ENCODE measurements at regions not wholly inside any gene's neighbourhood (a gene's known extent, or its start where the extent isn't known, plus 50 kb on each side); places are given as distances from the start of the nearest gene placed in this dataset.

DNA sequence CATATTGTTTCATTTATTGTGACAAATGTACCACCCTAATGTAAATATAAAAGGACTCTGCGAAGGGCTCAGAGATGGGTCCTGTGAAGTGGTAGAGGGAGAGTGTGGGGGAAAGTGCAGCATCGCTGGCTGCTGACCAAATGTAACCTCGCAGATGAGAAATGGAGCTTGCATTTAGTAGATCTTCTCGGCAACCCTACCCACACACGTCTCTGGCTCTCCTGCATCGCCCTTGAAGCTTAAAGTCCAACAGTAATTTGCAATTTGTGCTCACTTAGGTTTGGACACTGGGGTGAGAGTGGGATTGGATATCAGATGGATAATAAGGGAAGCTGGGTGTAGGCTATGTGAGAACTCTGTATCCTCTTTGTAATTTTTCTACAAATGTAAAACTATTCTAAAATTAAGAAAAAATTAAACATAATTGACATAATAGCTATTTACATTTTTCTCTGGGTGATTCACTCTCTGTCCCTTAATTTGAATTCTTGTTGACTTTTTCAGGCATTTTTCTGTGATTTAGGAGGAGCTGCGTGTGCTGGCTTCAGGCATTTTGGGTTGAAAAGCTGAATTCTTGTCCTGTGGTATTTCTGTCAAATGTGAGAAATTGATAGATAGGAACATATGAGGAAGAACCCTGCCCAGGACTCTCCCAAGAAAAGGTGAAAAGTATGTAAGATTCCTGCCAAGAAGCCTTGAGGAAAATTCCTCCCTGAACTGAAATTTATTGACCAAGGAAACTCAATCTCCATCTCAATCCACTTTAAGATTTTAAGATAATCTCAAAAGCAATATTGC lies 524.7 kb upstream of the MCTP2 start:
- DNase-seq: peak; percentile 71

DNA sequence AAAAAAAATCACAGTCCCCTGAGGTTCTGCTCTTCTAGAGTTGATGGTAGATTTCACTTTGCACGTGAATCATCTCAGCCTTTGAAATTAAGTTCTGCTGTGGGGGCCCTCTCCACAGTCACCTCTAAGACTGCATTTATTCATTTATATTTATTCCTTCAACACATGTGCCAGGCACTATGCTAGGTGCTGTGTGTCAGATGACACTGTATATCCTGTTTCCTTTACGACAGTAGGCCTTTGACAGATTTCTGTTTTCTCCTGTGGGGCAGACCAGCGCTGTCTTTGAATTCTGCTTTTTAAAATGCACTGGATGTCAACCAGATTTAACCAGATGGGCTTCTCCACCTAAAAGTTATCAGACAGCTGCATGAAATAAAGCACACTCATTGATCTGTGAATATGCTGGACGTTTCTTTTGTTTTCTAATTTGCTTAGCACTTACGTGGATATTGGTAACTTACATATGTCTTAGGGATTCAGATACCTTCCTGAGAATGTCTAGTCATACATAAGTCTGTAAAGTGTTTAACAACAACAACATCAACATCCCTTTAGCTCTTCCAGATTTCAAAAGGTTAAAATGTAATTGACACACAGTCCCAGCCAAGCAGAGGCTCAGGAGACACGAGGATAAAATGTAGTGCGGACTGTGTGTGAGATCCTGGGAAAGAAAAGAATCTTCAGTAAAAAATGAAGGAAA lies 525.5 kb upstream of the MCTP2 start:
- no peak for DNase-seq

DNA sequence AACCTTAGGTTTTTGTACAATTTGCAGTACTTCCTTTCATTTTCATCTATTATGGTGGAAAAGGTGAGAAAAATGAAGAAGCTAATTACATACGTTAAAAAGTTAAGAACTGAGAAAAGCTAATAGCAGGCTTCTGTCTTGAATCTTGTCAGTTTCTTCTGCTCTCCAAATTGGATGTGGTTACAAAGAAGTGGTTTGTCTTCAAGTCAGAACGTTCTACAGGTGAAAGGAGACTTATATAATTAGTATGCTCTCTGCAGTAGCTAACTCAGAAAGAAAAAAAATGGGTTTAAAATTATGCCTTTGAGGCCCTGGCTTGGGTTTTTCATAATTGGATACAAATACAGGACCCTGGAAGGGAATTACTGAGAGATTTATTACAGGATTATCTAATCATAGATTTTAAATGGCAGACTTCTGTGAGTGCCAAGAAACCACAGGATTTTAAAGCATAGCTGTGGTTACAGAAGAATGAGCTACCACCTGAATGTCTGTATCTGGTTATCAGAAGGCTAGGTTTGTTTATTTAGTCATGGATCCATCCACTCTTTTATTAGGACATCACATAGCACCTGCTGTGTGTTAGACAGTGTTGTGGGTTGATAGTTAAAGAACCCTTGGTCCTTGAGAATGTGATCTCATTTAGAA lies 528.1 kb upstream of the MCTP2 start:
- DNase-seq: peak; percentile 72

DNA sequence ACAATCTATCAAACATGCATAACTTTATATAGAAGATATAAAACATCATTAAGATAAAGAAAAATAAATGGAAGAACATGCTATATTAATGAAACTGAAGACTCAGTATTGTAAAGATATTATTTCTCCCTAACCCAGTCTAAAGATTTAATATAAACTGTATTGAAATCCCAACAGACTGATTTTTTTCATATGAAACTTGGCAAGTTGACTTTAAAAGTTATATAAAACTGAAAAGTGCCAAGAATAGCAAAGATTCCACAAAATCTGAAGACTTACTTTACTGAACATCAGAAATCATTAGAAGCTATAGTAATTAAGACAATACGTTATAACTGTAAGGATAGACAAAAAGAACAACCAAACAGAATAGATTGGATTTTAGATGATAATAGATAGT lies 531.3 kb upstream of the MCTP2 start:
- no peak for DNase-seq

DNA sequence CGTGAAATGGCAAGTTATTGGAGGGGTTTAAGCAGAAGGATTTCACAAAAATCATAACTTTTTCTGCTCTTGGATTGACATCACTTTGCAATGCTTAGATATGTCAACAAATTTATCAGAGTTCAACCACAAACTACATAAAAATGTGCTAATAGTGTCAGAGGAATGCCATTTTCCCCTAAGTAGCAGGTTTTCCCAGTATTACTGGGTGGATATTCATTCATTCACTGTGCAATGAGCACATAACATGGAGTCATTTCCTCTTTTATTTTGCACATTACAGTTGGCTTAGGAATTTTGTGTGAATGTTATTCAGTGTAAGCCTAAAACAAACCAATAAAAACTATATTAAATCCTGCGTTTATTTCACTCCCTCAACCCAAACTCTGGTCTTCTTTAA lies 537.3 kb upstream of the MCTP2 start:
- DNase-seq: peak; percentile 49

DNA sequence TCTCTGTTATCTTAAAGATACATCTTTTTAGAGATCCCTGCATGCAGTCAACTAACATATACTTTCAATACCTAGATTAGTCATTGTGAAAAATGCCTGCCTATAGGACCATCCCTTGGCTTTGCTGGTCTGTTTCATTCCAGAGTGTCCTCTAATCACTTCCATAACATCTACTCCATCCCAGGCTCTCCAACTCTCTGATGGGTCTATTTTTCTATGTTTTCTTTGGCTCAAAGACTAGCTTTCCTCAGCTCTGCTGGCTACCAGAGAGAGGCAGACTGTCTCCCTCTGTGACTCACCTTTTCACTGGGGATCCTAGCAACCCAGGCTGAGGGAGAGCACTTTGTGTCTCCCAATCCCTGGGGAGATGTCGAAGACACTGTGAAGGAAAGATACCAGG lies 547.7 kb upstream of the MCTP2 start:
- DNase-seq: peak; percentile 20

DNA sequence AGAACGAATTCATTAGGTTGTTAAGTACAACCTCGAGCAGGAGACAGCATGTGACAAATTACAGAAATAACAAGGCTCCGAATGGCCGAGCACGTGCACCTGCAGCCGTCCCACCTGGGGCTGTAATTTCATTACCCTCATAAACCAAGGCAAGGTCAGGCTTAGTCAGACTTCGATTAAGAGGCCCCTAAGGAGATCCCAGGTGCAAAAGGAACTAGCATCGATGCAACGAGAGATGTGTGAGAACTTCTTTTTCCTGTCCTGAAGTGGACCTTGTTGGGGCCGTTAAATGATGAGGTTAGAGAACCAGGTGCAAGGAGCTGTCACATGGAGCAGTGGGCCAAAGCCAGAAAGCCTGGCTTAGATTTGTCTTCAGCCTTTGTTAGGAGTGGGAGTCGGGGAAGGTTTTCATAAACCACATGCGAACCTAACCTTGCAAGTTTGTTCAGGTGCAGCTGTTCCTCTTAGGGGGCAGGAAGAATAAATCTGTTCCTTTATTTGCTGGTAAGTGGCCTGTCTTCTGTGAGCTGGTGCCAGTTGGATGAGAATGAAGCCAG lies 559.9 kb upstream of the MCTP2 start:
- no peak for DNase-seq

DNA sequence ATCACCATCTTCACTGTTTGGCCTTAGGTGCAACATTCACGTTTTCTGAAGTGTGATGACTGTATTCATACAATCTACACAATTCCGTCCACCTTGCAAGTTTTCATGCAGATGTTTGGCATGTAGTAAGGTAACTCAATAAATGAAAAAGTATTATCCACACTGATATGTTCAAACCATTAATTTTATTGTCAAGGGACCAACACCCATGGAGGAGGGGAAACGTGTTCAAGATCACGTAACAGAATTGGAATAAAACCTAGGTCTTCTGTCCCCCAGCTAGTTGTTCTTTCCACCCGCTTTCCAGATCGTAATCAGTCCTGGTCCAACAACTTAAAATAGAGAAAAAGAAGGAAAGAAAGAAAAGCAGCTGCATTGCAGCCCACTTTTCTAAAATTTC lies 560.4 kb upstream of the MCTP2 start:
- DNase-seq: no peak

DNA sequence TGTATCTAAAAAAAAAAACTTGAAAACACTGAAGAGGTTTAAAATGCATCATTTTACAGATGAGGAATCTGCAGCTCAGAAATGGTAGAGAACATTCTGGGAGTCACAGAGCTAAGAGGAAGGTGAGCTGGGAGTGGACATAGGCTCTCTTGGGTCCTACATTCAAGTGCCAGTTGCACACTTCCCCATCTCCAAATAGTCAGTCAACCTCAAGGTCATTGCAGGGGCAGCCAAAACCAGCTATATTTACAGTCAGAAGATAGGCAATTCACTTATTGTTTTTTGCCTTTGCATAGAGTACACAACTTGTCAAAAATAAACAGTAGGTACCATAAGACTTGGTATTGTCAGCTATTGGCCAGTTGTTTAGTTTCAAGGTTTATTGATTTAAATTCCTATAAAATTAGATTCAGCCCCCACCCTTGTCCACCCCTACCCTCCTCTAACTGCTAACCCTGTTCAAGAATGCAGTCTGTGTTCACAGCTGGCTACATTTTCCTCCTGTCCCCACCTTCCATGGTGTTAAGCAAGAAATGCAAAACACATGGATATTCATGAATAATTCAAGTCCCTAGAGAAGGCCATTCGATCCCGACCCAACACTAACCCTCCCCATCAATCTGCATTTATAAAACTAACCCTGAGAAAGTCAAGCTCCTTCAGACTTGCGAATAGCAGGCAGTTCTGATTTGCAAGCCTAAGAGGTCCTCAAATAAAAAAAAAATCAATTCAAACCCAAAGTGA lies 567.0 kb upstream of the MCTP2 start:
- no peak for DNase-seq

DNA sequence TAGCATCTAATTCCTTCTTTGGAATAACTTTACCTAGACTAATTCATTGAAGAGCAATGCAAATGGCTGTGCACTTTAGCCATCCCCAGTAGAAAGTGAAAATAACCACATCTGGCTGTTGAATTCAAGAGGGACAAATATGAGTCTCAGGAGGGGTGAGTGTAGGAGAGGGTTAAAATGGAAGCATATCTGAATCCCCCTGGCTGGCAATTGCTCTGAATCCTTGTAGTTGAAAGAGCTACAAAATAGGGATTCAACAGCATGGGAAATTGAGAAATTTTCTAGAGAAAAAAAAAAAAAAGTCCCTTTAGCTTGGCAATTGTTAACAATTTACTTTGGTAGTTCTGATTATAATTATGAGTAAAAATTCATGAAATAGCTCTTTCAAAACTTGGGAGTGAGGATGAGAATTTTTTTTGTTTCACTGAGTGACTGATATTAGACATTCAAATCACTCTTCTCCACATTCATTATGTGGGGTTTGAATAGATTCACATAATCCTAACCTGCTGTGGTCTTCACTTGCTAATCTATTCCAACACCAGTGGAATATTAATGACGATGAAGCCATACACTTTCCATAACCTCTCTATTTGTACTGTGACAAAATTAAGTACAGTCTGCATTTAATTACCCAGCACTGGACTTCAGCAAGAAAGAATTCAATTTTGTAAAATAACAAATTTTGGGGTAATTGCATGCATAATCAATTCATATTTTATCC lies 569.0 kb upstream of the MCTP2 start:
- no peak for DNase-seq

DNA sequence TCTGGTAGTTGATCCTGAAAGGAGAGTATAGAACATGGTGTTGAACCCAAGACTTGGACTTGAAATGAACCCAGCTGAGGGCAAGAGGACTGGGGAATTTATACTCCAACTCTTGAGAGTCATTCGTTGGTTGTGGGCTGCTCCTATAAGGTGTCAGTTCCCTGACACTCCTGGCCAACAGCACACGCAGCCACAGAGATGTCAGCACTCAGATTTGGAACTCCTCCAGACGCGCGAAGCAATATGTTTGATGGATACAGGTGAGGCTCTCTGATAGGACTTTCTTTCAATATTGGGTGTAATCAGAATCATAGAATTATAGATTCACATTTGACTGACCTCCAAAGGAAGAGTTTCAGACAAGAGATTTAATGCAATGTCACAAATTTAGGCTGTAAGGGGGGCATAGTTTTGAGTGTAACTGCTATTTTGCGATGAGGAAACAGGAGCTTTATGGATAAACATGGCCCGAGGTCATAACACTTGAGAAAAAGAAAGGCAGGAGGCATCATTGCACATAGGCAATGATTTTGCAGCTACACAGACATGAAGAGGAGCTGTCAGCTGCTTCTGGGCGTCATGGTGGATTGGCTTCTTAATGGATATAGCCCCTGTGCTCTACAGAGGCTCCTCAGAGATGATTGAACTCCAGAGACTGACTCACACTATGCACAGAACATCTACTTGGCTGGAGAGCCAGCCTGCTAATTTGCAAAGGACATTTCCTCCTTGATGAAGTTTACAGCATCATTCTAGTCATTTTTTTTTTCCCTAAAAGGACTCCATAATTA lies 569.2 kb upstream of the RGMA start:
- no peak for DNase-seq

DNA sequence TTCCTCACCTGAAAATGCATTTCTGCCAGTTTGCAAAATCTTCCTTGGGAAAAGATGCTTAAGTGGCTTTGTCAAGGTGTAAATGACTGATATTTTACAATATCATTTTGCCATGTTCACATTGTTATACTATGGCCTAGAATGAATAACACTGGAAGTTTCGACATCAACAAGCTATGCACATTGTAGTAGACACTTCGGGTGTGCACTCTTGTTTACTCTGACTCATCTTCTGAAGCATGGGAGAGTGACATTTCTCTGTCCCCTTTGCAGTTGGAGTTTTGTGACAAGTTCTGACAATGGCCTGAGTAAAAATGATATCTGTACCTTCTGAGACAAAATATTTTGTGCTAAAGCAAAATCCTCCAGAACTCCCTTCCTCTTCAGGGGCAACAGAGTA lies 567.0 kb upstream of the RGMA start:
- no peak for DNase-seq

DNA sequence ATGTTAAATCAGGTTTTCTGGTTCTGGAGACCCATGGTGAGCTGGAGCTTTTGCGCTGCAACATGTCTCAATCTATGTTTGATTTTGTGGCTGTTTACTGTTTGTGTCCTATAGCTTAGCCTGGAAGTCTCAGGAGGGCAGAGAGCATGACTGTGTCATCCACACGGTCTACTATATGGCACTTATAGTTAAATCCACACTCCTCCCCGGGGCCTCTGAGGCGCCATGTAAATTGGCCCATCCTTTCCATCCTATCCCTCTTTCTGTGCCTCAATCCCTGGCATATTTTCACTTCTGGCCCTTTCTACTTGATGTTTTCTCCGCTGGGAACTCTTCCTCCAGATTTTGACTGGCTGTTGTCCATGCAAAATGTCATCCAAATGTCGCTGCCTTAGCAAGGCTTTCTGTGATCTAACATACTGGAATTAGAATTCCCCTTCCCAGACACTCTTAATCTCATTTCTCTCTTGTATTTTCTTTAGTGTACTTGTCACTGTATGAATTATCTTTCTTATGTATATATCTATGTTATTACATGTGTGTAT lies 560.8 kb upstream of the RGMA start:
- DNase-seq: no peak

DNA sequence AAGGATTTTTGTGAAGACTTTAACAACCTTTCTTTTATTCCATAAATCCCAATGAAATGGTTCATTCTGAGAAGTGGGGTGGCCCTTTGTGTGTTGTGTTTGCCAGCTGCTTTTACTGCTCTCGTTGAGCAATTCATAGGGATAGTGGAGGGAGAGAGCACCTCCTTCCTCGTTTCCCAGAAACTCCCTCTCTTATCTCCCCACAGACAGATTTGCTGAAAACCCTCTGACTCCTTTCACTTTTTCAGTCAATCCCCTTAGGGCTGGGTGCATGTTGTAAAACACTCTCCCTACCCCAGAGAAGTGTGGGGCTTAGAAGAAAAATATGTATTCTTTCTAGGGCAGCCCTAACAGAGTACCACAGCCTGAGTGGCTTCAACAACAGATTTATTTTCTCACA lies 557.2 kb upstream of the RGMA start:
- DNase-seq: no peak

DNA sequence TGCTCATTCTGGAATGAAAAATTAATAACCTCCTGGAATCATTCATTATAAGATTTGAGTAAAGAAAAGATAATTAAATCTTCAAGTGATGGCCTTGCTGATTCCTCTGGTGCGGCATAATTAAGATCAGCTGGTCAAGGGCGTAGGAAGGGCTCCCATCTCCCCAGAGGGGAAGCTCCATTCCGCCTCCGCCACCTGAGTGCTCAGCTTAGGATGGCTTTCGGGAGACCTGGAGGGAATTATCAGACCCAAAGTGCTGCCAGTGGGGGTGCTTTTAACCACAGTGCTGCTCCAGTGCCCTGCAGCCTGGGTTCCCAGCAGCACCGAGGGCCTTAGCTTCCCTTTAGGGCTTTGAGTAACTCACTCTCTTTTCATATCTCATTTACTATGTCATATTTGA lies 556.6 kb upstream of the RGMA start:
- no peak for DNase-seq

DNA sequence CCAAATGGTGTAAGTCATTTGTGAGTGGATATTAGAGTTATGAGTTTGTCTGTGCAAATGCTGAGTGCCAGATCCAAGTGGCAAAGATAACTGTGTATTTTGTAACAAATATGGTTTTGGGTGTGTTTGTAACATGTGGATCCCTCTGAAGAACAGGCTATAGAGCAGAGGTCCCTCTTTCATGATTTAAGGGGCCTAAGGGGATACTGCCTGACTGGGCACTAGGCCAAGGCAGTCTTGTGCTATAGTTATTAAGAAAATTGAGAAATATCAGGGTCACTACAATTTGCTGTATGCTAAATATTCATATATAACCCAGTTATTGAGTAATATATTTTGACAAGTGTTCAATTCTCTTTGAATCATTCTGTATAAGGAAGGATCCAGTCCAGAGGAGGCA lies 555.6 kb upstream of the RGMA start:
- no peak for DNase-seq

DNA sequence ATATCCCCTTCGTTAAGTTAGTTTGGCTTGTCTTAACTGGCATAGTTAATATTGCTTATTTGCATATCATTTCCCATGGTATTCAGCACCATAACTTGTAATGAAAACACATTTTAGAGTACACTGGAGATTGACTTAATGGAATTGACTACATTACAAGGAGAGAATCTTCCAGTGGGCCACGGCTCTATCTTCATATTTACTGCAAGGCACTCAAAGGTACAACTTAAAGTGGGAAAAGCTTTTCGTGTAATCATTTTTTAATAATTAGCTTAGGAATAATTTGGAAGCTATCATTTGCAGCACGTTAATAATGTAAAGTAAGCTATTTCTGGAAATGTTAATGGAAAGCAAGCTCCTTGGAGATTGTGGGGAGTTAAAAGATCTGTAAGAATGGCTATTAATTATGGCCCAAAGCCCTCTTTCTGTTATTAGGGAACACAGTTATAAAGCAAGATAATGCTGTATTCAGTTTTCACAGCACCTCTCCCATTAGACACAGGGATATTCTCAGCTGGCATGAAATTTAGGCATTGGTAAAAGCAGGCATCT lies 551.5 kb upstream of the RGMA start:
- DNase-seq: no peak

DNA sequence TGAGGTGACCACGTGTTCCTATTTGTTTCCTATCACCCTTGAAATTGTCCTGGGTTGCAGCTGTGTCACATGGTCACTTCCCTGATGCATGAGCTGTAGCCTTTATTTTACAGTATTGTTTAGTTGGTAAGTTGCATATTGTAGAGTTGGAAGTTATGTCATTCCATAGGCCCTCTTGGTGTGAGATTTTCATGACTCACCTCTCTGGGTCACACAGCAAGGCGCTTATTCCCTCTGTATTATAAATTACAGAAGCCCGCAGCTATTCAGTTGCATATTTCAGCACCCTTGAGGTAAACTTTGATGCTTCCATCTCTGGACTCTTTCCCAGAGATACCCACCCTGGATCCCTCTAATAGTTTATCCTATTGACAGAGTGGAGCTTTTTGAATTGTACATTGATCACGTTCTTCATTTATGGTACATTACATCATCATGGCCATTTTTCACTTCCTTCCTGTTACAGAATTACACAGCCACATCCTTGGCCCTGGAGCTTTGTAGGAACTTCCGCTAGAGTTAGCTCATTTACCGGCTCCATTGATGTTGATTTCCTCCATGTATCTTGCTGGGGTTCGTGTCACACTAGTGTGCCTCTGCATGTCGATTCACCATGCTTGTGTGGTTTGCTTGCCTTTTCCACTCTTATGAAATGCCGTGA lies 543.1 kb upstream of the RGMA start:
- DNase-seq: no peak

DNA sequence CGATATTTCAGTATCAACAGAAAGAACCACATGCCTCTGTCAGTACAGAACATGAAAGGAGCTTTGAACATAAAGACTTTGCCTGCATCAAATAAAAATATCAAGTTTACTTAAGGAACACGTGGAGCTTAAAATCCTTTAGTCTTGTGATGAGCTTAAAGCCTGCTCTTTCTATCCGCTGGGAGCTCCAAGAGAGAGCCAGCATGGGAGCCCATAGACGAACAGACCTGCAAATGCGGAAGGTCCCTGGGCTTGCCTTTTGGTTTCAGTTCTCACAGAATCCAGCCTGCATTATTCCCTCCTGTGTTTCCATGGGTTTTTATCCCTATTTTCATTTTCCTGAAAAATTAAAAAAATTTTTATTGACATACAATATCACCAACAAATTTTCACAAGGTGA lies 530.6 kb upstream of the RGMA start:
- no peak for DNase-seq

DNA sequence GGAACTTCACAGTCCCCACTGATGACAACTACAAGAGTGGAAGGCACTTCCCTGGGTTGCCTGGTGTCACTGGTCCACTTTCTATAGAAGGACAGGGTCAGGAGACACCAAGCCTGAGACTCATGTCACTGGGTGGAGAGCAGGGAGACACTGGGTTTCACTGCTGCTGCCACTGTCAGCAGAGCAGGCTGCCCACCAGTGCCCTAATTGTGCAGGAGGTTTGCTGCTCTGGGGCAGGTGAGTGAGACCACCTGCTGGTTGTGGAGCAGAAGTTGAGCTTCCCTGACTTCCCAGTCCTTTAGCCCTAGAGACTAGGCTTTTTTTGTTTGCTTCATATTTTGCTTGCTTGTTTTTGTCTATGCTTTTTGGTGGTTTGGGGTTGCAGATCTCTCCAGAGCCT lies 528.4 kb upstream of the RGMA start:
- DNase-seq: no peak
